Calu3 (cell line): ENCODE measurements at regions not wholly inside any gene's neighbourhood (a gene's known extent, or its start where the extent isn't known, plus 50 kb on each side); places are given as distances from the start of the nearest gene placed in this dataset.
"Not testable (repeated sequence)": the region's sequence is repeated elsewhere in the genome, so short reads cannot be mapped to it uniquely, and the experiment has no call there.

Experiments
- BruUV-seq: library from RNA; stranded (reverse); fragments of 400-500 nt; replicated peaks from 2 replicates; lab custom pipeline; 2021; lab: Mats Ljungman, UMichigan
- CTCF ChIA-PET: fragments of 300-600 bp; sonication (Branson Sonifier 250); formaldehyde crosslinking; loops from one replicate; lab custom pipeline; 2022; ENCODE audit warnings: antibody characterized with exemption; lab: Charles Lee
- DNase-seq: peaks from one replicate; pipeline ENCODE4 v3.0.0; 2022
- H3K27ac Mint-ChIP-seq: one replicate; pipeline ENCODE4 v1.8.0; 2022; ENCODE audit warnings: mixed read lengths; ENCODE audit not compliant: unreplicated experiment
- H3K27me3 Mint-ChIP-seq: one replicate; pipeline ENCODE4 v1.8.0; 2022; ENCODE audit warnings: mixed read lengths; ENCODE audit not compliant: unreplicated experiment
- H3K36me3 Mint-ChIP-seq: one replicate; pipeline ENCODE4 v1.8.0; 2022; ENCODE audit warnings: mild to moderate bottlenecking, moderate library complexity, mixed read lengths; ENCODE audit not compliant: insufficient read depth, unreplicated experiment
- H3K4me1 Mint-ChIP-seq: one replicate; pipeline ENCODE4 v1.8.0; 2022; ENCODE audit warnings: mild to moderate bottlenecking, low read depth, mixed read lengths; ENCODE audit not compliant: unreplicated experiment
- H3K4me3 Mint-ChIP-seq: one replicate; pipeline ENCODE4 v1.8.0; 2022; ENCODE audit warnings: mild to moderate bottlenecking, low read depth, moderate library complexity, mixed read lengths; ENCODE audit not compliant: unreplicated experiment
- H3K9me3 Mint-ChIP-seq: one replicate; pipeline ENCODE4 v1.8.0; 2022; ENCODE audit warnings: low read depth, mixed read lengths; ENCODE audit not compliant: unreplicated experiment
- intact Hi-C: fragments of 100-400 bp; cut with micrococcal nuclease; formaldehyde crosslinking; loops from one replicate; pipeline ENCODE4 v1.10.0; 2022; ENCODE audit not compliant: unreplicated experiment
- TF ChIP-seq, protein P1 (sequence below): fragments of 200-600 bp; IDR thresholded peaks from one replicate; pipeline ENCODE4 v1.8.0; 2022; ENCODE audit warnings: antibody characterized with exemption; ENCODE audit not compliant: unreplicated experiment

- no peak overlapping the region for H3K4me3 Mint-ChIP-seq
- H3K9me3 Mint-ChIP-seq: peaks cover 2% of the 10 kb centered on the region
- CTCF ChIA-PET: no interaction called here
- peaks cover 12% of the 10 kb centered on the region for H3K27me3 Mint-ChIP-seq
- no TSS peak for BruUV-seq
- intact Hi-C loops: no loop called here
- H3K4me1 Mint-ChIP-seq: no peaks in the 10 kb centered on the region
- H3K36me3 Mint-ChIP-seq: no peaks in the 10 kb centered on the region
- no peak for DNase-seq
- no peak overlapping the region for H3K27ac Mint-ChIP-seq
- TF ChIP-seq, protein P1, sequence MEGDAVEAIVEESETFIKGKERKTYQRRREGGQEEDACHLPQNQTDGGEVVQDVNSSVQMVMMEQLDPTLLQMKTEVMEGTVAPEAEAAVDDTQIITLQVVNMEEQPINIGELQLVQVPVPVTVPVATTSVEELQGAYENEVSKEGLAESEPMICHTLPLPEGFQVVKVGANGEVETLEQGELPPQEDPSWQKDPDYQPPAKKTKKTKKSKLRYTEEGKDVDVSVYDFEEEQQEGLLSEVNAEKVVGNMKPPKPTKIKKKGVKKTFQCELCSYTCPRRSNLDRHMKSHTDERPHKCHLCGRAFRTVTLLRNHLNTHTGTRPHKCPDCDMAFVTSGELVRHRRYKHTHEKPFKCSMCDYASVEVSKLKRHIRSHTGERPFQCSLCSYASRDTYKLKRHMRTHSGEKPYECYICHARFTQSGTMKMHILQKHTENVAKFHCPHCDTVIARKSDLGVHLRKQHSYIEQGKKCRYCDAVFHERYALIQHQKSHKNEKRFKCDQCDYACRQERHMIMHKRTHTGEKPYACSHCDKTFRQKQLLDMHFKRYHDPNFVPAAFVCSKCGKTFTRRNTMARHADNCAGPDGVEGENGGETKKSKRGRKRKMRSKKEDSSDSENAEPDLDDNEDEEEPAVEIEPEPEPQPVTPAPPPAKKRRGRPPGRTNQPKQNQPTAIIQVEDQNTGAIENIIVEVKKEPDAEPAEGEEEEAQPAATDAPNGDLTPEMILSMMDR: no peak
Measured at GRCh38 chr6:4338884-4339283, 203.5 kb upstream of the ECI2 start.

- CTCF ChIA-PET: no interaction called here
- Mint-ChIP-seq H3K27ac (no peak overlapping the region), H3K36me3 (no peaks in the 10 kb centered on the region), H3K4me1 (no peaks in the 10 kb centered on the region), H3K4me3 (no peak overlapping the region), H3K9me3 (peaks cover 2% of the 10 kb centered on the region), H3K27me3 (peaks cover 12% of the 10 kb centered on the region)
- DNase-seq: no peak
- intact Hi-C loops: no loop called here
- TF ChIP-seq, protein P1: no peak
- BruUV-seq: no TSS peak
Measured at GRCh38 chr6:4336778-4337442, 201.5 kb upstream of the ECI2 start.

DNA sequence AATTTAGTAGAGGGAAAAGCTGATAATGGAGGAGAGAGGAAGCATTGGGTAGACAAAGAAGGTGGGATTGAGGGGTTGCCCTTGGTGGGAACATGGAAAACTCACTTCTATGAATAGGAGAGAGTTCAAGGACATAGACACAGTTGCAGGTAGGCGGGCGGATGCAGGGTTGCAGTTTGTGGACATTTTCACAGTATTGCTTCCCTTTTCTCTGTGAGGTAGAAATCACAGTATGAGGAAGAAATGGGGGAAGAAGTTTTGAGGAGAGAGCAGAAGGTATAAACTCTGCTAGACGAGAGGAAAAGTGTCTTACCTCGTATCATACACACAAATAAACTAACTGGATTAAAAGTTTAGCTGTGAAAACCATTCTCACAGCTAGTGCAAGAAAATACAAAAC, 200.7 kb upstream of the ECI2 start:
- no TSS peak for BruUV-seq
- H3K4me1 Mint-ChIP-seq: no peaks in the 10 kb centered on the region
- H3K4me3 Mint-ChIP-seq: no peak overlapping the region
- DNase-seq: no peak
- H3K27me3 Mint-ChIP-seq: peaks cover 8% of the 10 kb centered on the region
- peaks cover 2% of the 10 kb centered on the region for H3K9me3 Mint-ChIP-seq
- H3K27ac Mint-ChIP-seq: no peak overlapping the region
- intact Hi-C loops: no loop called here
- CTCF ChIA-PET: interaction anchor here (0.6 kb wide), 1 partner anchor 129 kb away, joined by 3 read pairs; no protein-coding TSS in a partner anchor
- TF ChIP-seq, protein P1: no peak
- H3K36me3 Mint-ChIP-seq: no peaks in the 10 kb centered on the region

DNA sequence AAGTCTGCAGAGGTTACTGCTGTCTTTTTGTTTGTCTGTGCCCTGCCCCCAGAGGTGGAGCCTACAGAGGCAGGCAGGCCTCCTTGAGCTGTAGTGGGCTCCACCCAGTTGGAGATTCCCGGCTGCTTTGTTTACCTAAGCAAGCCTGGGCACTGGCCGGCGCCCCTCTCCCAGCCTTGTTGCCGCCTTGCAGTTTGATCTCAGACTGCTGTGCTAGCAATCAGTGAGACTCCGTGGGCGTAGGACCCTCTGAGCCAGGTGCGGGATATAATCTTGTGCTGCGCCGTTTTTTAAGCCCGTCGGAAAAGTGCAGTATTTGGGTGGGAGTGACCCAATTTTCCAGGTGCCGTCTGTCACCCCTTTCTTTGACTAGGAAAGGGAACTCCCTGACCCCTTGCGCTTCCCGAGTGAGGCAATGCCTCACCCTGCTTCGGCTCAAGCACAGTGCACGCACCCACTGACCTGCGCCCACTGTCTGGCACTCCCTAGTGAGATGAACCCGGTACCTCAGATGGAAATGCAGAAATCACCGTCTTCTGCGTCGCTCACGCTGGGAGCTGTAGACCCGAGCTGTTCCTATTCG, 198.9 kb upstream of the ECI2 start:
- DNase-seq, H3K27ac Mint-ChIP-seq, intact Hi-C loops, BruUV-seq, H3K36me3 Mint-ChIP-seq, H3K4me3 Mint-ChIP-seq, H3K4me1 Mint-ChIP-seq, H3K9me3 Mint-ChIP-seq, CTCF ChIA-PET, H3K27me3 Mint-ChIP-seq: not testable (repeated sequence)

DNA sequence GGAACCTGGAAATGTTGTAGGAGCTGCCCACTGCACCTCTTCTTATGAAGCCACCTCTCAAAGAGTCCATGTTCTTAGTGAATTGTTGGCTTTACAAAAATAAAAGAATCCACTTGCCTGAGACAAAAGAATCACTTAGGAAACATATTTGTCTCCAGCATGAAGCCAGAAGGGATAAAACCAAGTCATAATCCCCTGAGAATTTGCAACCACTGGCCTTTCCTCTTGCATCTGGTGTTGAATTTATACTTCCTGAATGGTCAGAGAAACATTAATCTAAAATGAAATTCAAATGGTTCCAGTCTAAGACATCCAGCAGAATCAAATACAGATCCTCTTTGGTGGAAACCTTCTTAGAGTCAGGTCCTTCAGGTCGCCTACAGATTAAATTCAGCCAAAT, 192.5 kb upstream of the ECI2 start:
- H3K27ac Mint-ChIP-seq: no peak overlapping the region
- TF ChIP-seq, protein P1: no peak
- no peak overlapping the region for H3K4me3 Mint-ChIP-seq
- CTCF ChIA-PET: no interaction called here
- H3K36me3 Mint-ChIP-seq: no peaks in the 10 kb centered on the region
- intact Hi-C loops: no loop called here
- BruUV-seq: no TSS peak
- H3K9me3 Mint-ChIP-seq: no peaks in the 10 kb centered on the region
- H3K4me1 Mint-ChIP-seq: peaks cover 8% of the 10 kb centered on the region
- no peaks in the 10 kb centered on the region for H3K27me3 Mint-ChIP-seq
- DNase-seq: no peak
